NCI-H446 treated with DMSO at 0.1 percent for 48 hours (cell line): ENCODE measurements at regions not wholly inside any gene's neighbourhood (a gene's known extent, or its start where the extent isn't known, plus 50 kb on each side); places are given as distances from the start of the nearest gene placed in this dataset.
A peak's percentile ranks its signal among the peaks of the same experiment; 100 is the strongest.

Source experiments
- DNase-seq: peaks from one replicate; lab custom pipeline; 2025; lab: John Stamatoyannopoulos, UW

DNA sequence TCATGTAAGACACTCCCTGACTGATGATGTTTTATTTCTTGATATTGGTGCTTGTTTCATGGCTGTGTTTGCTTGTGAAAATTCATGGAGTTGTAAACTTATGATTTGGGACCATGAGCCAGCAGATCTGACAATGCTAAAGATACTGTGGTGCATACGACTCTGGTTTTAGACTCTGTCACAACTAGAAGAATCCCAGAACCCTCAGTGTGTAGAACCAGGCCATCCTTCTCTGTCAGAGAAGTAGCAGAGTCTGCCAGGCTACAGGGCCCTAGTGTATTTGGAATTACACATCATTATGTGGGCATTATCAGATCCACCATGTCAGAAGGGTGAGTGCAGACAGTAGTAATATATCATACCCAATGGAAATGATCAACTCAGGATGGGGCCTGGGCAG is 209.8 kb upstream of the POU2AF2 start:
- DNase-seq = no peak

DNA sequence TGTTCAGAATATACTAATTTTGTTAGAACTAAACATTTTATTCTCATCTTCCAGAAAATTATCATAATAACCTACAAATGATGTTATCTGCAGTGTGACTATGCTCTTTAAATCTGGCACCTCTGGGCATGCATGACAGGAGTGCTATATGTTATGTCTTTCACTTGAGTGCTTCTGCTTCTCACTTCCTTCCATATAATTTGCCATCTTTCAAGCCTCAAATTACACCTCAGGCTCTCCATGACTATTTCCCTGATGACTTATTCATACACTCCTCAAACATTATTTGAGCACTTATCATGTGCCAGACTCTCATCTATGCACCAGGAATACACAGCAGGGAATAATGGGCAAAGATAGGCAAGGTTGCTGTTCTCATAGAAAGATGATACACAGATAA is 219.3 kb upstream of the POU2AF2 start:
- DNase-seq = no peak

DNA sequence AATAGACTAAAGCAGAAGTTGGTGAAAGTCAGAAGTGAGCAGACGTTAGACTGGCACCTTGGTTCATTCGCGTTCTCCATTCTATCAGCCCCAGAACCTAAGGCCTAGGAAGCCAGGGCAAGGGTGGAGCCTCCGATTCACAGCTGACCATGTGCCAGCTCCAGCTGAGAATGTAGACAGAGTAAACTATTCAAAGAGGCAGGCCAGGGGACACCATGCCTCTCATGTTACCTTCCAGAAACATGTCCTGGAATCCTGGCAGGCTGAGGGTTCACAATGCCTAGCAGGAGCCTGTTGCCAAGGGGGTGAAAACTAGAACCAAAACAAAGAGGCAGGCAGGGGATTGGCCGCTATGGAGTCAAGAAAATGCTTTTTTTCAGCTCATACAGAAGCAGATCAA is 224.4 kb upstream of the POU2AF2 start:
- DNase-seq = no peak

DNA sequence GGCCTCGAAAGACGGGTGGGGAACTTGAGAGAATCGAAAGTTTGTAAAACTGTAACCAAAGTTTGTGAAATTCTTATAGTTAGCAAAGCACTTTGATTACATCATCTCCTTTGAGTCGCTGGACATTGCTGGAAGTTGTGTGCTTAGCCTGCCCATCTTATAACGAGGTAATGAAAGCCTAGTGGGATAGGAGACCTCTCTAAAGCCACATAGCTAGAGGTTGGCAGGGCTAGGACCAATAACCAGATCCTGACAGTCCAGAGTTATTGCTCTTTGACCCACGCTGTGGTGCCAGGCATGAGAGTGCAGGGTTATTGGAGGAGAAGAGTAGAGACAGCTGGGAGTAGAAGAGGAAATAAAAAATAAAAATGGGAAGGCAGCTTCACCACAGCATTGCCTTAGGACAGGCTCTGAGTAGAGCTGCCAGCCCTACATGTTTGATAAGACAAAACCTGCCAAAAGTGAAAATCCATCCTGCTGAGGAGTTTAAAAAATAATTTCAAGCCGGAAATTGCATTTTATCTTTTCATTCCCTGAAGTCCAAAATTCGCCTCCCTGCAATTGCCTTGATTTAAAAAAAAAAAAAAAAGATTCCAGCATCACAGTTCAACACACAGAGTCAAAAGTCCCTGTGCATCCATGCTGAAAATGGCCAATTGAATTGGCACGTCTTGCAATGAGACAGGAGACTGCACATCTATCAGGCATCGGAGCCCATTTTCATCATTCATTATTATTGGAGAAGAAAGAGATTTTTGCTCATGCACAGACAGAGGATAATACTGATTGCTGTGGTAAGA is 225.5 kb upstream of the POU2AF2 start:
- DNase-seq = no peak

DNA sequence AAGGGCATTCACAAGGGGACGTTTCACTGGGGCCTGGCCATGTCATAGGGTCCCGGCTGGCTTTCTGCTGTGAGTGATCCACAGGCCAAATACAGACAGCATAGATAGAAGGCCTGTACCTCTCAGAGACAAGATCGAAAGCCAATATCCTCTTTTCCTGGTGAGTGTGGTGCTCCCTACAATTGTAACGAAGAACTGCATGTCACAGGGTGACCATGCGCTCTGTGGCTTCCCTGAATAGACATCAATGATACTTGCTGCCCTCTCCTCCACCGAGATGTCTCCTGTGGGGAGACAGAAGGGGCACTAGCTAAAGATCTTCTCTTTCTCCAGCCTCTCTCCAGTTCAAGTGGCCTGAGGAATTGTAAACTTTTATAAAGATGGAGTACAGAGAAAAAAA is 226.1 kb upstream of the POU2AF2 start:
- DNase-seq = no peak

DNA sequence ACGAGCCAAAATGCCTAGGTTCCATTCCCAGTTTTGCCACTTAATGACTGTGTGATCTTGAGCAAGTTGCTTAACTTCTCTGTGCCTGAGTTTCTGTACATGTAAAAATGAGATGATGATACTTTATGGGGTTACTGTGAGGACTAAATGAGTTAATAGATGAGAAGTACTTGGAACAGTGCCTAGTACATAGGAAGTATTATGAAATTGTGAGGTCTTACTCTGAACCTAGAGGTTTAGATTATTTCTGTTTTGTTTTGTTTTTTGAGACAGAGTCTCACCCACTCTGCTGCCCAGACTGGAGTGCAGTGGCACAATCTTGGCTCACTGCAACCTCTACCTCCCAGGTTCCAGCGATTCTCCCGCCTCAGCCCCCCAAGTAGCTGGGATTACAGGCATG is 227.0 kb upstream of the POU2AF2 start:
- DNase-seq = no peak

DNA sequence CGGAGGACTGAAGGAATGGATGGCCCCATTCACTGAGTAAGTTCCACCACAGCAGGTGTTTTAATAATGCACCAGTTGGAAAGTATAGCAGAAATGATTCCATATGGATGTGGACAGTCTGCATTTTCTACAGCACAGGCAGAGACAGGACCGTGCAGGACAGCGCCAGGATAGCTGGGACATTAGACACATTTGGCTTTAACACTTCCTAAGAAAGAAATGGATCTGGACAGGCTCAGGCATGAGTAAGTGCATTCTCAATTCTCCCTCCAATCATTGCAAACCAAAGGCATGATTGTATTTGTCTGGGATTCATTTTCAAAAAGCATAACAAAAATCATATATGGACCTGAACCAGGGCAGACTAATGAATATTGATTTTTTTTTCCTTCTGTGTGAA is 233.0 kb upstream of the POU2AF2 start:
- DNase-seq = no peak

DNA sequence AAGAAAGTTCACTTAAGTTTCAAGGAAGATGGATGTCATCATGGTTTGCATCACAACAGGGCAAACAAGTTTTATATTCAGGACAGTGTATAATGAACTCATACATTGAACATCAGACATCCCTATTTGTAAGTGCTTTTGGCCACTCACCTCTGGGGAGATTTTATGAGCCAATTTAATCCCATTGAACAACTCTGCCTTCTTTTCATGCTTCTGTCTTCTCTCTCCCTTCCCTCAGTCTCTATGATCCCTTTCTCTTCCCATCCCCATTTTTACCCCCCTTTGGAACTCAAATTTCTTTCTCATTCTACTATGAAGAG is 234.3 kb upstream of the POU2AF2 start:
- DNase-seq = no peak

DNA sequence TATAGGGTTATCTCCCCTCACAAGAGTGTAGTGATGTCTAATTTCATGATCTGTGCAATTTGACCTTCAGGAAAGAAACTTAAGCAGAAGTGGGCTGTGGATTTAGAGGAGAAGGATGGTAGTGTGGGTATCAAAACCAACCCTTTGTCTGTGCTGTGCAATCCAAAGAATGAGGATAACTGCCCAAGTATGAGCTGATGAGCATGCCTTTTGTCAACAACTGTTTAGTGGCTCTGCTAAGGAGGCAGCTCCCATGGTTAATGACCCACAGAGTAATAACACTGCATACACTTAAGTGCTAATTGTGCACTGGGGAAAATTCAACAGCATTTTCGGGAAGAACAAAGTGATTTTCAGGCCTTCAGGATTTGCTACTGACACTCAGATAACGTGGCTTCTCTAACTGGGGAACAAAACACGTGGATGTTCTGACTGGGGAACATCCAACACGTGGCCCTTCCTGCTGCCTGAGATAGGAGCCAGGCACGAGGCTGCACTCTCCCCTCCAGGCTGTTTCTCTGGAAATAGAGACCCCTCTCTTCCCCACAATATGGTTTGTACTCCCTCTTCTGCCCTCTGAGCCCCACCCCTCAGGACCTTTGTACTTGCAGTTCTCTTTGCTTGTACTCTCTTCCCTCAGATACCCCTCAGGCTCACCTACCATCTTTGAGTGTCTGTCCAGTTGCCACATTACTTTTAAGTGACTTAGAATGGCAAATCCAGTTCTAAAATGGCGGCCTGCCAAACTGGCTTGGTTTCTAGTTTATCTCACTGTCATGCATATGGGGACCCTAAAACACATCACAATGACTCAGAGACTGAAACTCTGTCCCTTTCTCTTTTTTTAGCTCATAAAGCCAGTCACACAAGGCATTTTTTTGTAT is 234.9 kb upstream of the POU2AF2 start:
- DNase-seq = no peak

DNA sequence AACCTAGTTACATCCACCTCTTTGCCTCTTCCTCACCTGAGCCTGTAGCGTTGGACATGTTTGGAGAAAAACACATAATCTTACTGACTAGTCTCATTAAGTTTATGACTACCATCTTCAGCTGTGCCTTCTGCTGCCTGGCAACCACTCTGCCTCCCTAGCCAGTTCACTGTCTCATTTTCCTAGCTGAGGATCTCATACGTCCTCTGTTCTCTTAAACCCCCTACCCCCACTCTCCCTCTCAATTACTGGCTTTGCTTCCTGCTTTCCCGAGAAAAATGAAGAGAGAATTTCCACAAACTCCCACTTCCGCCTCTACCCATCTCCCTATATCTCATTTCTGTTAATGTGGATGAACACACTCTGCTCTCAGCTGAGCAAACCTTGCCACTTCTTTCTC is 239.3 kb upstream of the POU2AF2 start:
- DNase-seq = no peak

DNA sequence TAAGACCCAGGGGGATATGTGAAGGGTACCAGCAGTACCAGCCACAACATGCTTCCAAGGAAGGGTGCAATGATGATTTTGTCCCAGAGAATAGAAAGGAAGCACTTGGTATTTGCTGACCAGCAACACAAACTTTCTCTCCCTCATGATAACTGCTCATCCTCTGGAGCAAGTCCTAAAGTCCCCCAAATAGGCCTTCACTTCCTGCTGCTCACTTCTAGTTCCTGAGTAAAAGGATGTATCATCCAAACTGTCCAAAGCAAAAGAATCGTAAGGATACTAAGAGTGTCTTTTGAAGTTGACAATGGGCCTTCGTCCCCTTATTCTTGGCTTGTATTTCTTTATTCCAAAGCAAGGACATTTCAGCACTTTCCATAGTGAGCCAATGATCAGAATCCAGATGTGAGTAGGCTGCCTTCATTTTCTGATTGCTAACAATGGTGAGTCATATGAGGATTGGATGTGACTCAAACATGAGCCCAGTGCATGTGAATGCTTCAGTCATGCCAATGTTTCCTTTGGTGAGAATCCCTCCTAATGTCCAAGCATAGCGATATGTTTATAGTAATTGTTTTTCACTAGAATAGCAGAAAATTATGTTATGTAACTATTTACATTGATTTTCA is 243.4 kb upstream of the POU2AF2 start:
- no peak for DNase-seq

DNA sequence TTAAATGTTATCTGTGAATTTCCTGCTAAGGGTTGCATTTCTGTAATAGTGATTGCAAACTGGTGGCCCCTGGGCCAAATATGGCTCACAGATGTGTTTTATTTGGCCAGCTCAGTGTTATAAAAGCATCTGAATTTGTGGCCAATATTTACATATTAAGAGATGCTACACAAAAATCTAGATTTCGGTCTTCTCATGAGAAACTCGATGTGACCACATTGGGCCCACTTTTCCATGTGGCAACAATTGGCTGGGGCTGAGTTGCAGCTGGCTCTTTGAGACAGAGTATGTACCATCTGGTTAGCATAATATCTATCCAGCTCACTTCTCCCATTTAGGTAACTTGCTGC is 244.5 kb upstream of the POU2AF2 start:
- DNase-seq = peak; percentile 14

DNA sequence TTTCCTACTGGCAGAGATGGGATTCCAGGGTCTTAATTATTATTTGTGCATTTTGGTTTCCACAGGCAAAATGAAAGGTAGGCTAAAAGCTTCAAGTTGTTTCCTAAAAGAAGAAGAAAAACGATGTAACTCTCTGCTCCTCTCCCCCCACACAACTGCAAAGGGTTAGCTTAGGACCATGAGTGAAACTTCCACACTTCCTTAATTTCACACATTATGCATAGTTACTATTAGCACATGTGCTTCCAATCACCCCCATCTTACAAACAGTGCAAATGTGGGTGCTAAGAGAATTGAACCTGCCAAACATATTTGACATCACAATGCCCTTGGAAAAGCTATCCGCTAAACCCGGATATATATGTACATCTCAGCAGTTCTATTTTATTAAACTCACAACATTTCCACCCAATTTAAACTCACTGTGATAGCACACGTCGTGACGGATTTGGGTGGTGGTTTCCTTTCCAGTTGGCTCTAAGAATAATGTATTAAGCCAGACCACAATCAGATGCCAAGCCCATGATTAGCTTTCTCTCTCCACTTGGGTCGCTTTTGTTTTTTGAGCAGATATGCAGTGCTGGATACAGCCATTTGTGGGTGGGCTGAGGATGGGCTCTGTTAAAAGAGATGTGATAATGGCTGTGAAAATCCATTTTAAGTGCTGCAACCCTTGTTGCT is 245.0 kb upstream of the POU2AF2 start:
- no peak for DNase-seq

DNA sequence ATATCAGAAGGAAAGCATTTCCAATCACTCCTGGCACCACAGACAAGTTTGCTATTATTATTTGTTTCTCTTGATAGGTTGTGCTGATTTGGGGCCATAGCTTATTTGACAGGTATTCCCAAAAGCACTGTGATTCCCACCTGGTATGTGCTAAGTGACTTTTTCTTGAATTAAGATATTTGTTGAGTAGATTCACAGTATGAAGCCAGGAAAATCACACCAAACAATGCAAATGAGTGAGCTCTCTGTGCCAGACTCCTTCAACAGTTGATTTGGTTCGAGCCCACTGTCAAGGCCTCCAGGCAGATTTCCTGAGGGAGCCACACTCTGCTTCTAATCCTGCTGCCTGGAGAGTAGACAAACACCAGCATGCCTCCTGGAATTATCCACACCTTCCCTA is 253.0 kb upstream of the POU2AF2 start:
- no peak for DNase-seq

DNA sequence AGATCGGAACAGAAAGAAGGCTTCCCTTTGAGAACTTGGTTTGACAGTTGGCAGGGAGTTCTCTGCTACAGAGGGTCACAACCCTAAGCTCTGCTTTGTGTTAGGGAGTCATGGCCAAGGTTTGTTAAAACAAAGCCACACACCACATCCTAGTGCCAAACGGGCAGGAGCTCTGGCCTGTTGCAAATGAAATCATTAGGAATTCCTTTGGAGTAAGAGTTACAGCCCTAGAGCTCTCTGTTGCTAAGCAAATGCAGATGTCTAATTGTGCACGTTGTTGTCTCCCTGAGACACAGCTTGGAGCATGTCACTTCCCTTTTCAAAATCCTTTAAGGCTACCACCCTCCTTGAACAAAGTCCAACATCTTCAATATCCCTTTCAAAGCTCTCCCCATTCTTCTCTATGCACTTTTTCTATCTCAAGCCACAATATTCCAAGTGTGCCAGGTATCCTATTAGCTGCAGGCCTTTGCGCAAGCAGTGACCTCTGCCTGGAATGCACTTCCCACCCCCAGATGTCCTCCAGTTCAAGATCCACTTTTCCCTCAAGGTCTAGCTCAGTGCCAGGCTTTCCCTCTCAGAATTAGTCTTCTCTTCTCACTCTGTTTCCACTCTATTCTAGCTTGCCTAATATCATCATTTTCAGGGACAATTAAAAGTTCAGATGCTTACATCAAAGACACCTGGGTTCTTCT is 253.7 kb upstream of the POU2AF2 start:
- DNase-seq = no peak

DNA sequence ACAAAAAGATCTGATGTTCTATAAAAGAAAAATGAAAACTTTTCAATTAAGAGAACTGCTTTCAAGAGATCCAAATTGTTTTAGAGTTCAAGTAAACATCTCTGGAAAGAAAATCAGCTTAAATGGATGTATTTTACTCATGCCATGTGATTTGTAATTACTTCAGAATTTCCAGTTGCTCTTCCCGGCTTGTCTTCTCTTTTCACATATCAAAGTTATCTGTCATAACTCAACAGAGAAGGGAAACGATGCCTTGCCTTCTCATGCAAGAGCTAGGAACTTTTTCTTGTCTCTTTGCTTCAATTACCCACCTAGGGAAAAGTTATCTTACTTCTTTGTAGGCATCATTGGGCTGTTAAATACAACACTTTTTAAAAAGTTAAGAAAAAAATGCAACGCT is 255.2 kb upstream of the POU2AF2 start:
- DNase-seq = no peak

DNA sequence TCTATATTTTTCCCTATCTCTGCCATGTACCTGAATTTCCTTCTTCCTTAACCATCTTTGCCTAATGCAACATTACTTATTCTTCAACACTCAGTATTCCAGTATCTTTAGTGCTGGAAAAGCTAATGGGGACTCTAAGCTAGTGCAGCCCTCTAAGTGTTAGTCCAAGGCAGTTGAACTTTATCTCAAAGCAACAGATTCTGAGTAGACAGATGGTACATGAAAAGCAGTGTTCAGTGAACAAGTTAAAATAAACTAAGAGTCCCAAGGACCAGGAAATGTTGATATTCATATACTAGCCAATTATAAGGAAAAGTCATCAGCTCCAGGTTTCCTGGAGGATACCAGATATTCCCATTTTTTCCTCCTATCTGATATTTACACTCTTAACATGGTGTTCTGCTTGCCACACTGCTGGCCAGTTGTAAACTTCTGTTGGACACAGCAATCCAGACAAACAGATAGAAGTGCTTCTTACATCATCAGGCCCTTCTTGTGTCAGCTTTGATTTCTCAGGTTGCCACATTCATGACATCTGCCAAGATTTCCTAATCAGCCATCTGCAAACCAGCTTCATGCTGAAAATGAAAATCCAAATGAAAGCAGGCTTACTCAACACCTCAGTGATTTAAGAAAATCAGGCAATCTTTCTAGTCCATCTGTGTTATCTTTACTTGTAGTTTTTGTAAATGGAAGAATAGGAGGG is 255.9 kb upstream of the POU2AF2 start:
- DNase-seq = peak; percentile 48

DNA sequence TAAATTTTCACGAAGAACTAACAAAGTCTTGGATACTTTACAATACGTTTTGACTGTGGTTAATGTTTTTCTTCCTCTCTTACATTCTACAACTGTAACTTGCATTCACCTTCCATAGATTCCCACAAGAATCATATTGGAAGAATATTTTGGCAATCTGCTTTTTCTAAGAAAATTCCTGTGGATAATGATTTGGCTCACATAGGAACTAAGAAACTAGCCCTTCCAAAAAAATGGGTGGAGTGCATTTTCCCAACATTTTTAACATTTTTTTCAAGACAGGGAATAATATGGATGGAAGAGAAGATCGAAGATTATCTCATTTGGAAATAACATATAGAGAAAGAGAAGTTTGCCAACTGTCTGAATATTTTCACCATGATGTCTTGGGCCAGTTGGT is 256.9 kb upstream of the POU2AF2 start:
- no peak for DNase-seq

DNA sequence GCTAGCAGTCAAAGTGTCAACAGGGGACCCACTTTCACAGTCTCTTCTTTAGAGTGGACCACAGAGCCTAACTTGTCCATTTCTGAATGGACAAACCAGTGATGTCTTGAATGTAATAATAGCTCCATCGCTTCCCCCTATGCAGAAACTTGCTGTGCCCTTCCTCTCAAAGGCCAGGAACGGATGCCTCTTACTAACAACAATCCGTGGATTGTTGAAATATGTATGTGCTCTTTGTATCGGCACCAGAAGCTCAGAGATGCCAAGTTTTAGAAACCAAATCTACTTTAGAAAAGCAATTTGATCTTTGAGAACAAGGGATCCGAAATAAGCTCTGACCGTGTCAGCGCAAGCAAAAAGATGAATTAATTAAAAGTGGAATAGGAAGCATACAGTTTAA is 259.5 kb upstream of the POU2AF2 start:
- no peak for DNase-seq

DNA sequence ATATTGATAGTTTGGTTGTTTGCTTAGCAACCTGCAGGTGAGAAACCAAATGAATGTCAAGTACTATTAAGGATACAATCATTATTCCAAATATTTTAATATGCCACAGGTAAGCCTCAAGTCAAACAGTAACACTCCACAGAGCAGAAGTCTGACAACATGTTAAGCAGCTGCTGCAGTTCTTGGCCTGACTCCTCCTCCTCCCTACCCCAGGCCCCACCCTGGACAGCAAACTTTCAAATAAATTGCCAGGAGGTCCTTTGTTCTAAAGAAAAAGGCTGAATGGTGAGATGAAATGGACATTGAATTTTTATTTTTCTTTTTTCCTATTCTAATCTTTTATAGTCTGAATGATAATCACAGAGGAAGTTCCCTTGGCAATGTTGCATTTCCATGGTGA is 260.0 kb upstream of the POU2AF2 start:
- no peak for DNase-seq

DNA sequence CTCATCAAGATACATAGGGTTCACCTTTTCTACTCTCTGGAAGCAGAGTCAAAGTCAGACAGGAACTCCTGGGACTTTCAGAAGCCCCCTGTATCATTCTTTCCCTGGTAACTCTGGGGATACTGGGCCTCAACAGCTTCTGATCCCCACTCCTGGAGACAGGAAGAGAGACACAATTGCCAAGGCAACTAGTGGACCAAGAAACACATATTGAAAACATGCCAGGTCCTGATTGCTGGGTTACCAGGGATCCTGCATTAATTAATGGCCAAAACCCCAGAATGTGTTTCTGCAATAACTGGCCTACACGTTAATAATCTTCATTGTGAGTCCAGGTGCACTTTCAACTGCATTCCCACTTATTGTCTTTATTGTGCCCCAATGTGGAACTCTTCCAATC is 260.8 kb upstream of the POU2AF2 start:
- no peak for DNase-seq
